ENCODE measurements at regions not wholly inside any gene's neighbourhood (a gene's known extent, or its start where the extent isn't known, plus 50 kb on each side); places are given as distances from the start of the nearest gene placed in this dataset.

- DNase-seq (ENCODE audit: extremely low read depth, low read depth): no peak
- no peak for TF ChIP-seq CTCF (IDR thresholded peaks at IDR 0.05; ENCODE audit: low read depth, low read length)
These were observed 324.7 kb upstream of the JAG1 start for GRCh38 chr20:10998476-10998875.

- DNase-seq (ENCODE audit: extremely low read depth, low read depth): no peak
- TF ChIP-seq CTCF (IDR thresholded peaks at IDR 0.05; ENCODE audit: low read depth, low read length): no peak
These were observed 326.6 kb upstream of the JAG1 start for GRCh38 chr20:11000416-11000815.

GRCh38 chr20:11001302-11001701 is 327.5 kb upstream of the JAG1 start:
- no peak for TF ChIP-seq CTCF (IDR thresholded peaks at IDR 0.05; ENCODE audit: low read depth, low read length)
- DNase-seq (ENCODE audit: extremely low read depth, low read depth): no peak

- no peak for DNase-seq (ENCODE audit: extremely low read depth, low read depth)
- no peak for TF ChIP-seq CTCF (IDR thresholded peaks at IDR 0.05; ENCODE audit: low read depth, low read length)
These were observed 328.2 kb upstream of the JAG1 start for GRCh38 chr20:11001764-11002540.

- no peak for TF ChIP-seq CTCF (IDR thresholded peaks at IDR 0.05; ENCODE audit: low read depth, low read length)
- no peak for DNase-seq (ENCODE audit: extremely low read depth, low read depth)
These were observed 329.5 kb upstream of the JAG1 start for GRCh38 chr20:11003341-11003740.

- TF ChIP-seq CTCF (IDR thresholded peaks at IDR 0.05; ENCODE audit: low read depth, low read length): no peak
- DNase-seq (ENCODE audit: extremely low read depth, low read depth): no peak
These were observed 334.7 kb upstream of the JAG1 start for GRCh38 chr20:11008444-11009033.

- no peak for DNase-seq (ENCODE audit: extremely low read depth, low read depth)
- no peak for TF ChIP-seq CTCF (IDR thresholded peaks at IDR 0.05; ENCODE audit: low read depth, low read length)
These were observed 337.9 kb upstream of the JAG1 start for GRCh38 chr20:11011653-11012052.
